ENCODE measurements at regions not wholly inside any gene's neighbourhood (a gene's known extent, or its start where the extent isn't known, plus 50 kb on each side); places are given as distances from the start of the nearest gene placed in this dataset.
"Not testable (repeated sequence)": the region's sequence is repeated elsewhere in the genome, so short reads cannot be mapped to it uniquely, and the experiment has no call there.

- no peak for DNase-seq (ENCODE audit: low read depth in 3 of 3, low spot score in 2 of 3)
Observed at GRCh38 chr12:93234641-93235040, 143.1 kb upstream of the NUDT4 start.

- DNase-seq (ENCODE audit: low read depth in 3 of 3, low spot score in 2 of 3): no peak
Observed at GRCh38 chr12:93235881-93236280, 141.8 kb upstream of the NUDT4 start.

- DNase-seq (ENCODE audit: low read depth in 3 of 3, low spot score in 2 of 3): no peak
Observed at GRCh38 chr12:93237235-93237915, 140.3 kb upstream of the NUDT4 start.

- not testable (repeated sequence) for DNase-seq (ENCODE audit: low read depth in 3 of 3, low spot score in 2 of 3)
Observed at GRCh38 chr12:93238512-93239262, 139.0 kb upstream of the NUDT4 start.

GRCh38 chr12:93239789-93240188 is 137.9 kb upstream of the NUDT4 start:
- DNase-seq (ENCODE audit: low read depth in 3 of 3, low spot score in 2 of 3): not testable (repeated sequence)

GRCh38 chr12:93242154-93242972 is 135.4 kb upstream of the NUDT4 start:
- DNase-seq (ENCODE audit: low read depth in 3 of 3, low spot score in 2 of 3): no peak

- no peak for DNase-seq (ENCODE audit: low read depth in 3 of 3, low spot score in 2 of 3)
Observed at GRCh38 chr12:93243382-93243688, 134.4 kb upstream of the NUDT4 start.

- DNase-seq (ENCODE audit: low read depth in 3 of 3, low spot score in 2 of 3): peak; percentile 43 to 49 (median 46)
Observed at GRCh38 chr12:93243689-93244513, 133.8 kb upstream of the NUDT4 start.

GRCh38 chr12:93244514-93245077 is 133.1 kb upstream of the NUDT4 start:
- DNase-seq (ENCODE audit: low read depth in 3 of 3, low spot score in 2 of 3): no peak

GRCh38 chr12:93245543-93245942 is 132.2 kb upstream of the NUDT4 start:
- no peak for DNase-seq (ENCODE audit: low read depth in 3 of 3, low spot score in 2 of 3)

GRCh38 chr12:93247313-93247991 is 130.3 kb upstream of the NUDT4 start:
- no peak for DNase-seq (ENCODE audit: low read depth in 3 of 3, low spot score in 2 of 3)

- DNase-seq (ENCODE audit: low read depth in 3 of 3, low spot score in 2 of 3): no peak
Observed at GRCh38 chr12:93252221-93252620, 125.5 kb upstream of the NUDT4 start.

- no peak for DNase-seq (ENCODE audit: low read depth in 3 of 3, low spot score in 2 of 3)
Observed at GRCh38 chr12:93254911-93255310, 122.8 kb upstream of the NUDT4 start.

- DNase-seq (ENCODE audit: low read depth in 3 of 3, low spot score in 2 of 3): no peak
Observed at GRCh38 chr12:93256256-93256969, 121.3 kb upstream of the NUDT4 start.

- no peak for DNase-seq (ENCODE audit: low read depth in 3 of 3, low spot score in 2 of 3)
Observed at GRCh38 chr12:93261505-93262094, 116.1 kb upstream of the NUDT4 start.

GRCh38 chr12:93272997-93273396 is 104.7 kb upstream of the NUDT4 start:
- no peak for DNase-seq (ENCODE audit: low read depth in 3 of 3, low spot score in 2 of 3)

GRCh38 chr12:93273834-93274564 is 103.7 kb upstream of the NUDT4 start:
- DNase-seq (ENCODE audit: low read depth in 3 of 3, low spot score in 2 of 3): peak in 2 of 3 donors; percentile 18 to 38

GRCh38 chr12:93274937-93275336 is 102.8 kb upstream of the NUDT4 start:
- no peak for DNase-seq (ENCODE audit: low read depth in 3 of 3, low spot score in 2 of 3)

All from right renal cortex interstitium (tissue), 3 donors.